Caco-2 (cell line): ENCODE measurements at regions not wholly inside any gene's neighbourhood (a gene's known extent, or its start where the extent isn't known, plus 50 kb on each side); places are given as distances from the start of the nearest gene placed in this dataset.

ENCODE experiments used
- BruUV-seq: library from RNA; stranded (reverse); fragments of 400-500 nt; replicated peaks from 2 replicates; lab custom pipeline; 2021; lab: Mats Ljungman, UMichigan
- CTCF ChIA-PET: fragments of 300-600 bp; sonication (Branson Sonifier 250); formaldehyde crosslinking; loops from one replicate; lab custom pipeline; 2022; ENCODE audit warnings: antibody characterized with exemption; lab: Charles Lee
- POLR2A ChIA-PET: fragments of 300-600 bp; sonication (Branson Sonifier 250); formaldehyde crosslinking; loops from one replicate; lab custom pipeline; 2022; ENCODE audit warnings: antibody characterized with exemption; lab: Charles Lee
- DNase-seq, 2 experiments: peaks; one replicate each; pipeline versions ENCODE4 v3.0.0 to v3.0.0-alpha.2; 2020 to 2022
- H3K27me3 ChIP-seq: replicated peaks from 2 replicates; pipeline ENCODE4 v1.6.0; 2011; ENCODE audit warnings: low read length; ENCODE audit not compliant: control insufficient read depth, insufficient read depth
- H3K36me3 ChIP-seq: 2 replicates; pipeline ENCODE4 v1.5.1; 2011; ENCODE audit warnings: low read length; ENCODE audit not compliant: control insufficient read depth, insufficient read depth
- H3K4me1 ChIP-seq: fragments of 250-450 bp; sonication (Bioruptor Pico); 2 replicates; pipeline ENCODE4 v1.5.1; 2020; ENCODE audit warnings: mild to moderate bottlenecking
- H3K4me3 ChIP-seq: 2 replicates; pipeline ENCODE4 v1.5.1; 2011; ENCODE audit warnings: low read depth, mild to moderate bottlenecking, control low read depth, low read length
- H3K9me3 ChIP-seq: fragments of 250-450 bp; sonication (Bioruptor Pico); 2 replicates; pipeline ENCODE4 v1.5.1; 2020; ENCODE audit warnings: mild to moderate bottlenecking, moderate library complexity
- H3K27ac Mint-ChIP-seq: one replicate; pipeline ENCODE4 v1.8.0; 2022; ENCODE audit warnings: mixed read lengths; ENCODE audit not compliant: unreplicated experiment
- H3K27me3 Mint-ChIP-seq: one replicate; pipeline ENCODE4 v1.8.0; 2022; ENCODE audit warnings: mixed read lengths; ENCODE audit not compliant: insufficient read depth, unreplicated experiment
- H3K36me3 Mint-ChIP-seq: one replicate; pipeline ENCODE4 v1.8.0; 2022; ENCODE audit warnings: mild to moderate bottlenecking, mixed read lengths; ENCODE audit not compliant: insufficient read depth, unreplicated experiment
- H3K4me1 Mint-ChIP-seq: one replicate; pipeline ENCODE4 v1.8.0; 2022; ENCODE audit warnings: low read depth, mixed read lengths; ENCODE audit not compliant: unreplicated experiment
- H3K4me3 Mint-ChIP-seq: one replicate; pipeline ENCODE4 v1.8.0; 2022; ENCODE audit warnings: mild to moderate bottlenecking, moderate library complexity, mixed read lengths; ENCODE audit not compliant: unreplicated experiment
- H3K9me3 Mint-ChIP-seq: one replicate; pipeline ENCODE4 v1.8.0; 2022; ENCODE audit warnings: mixed read lengths; ENCODE audit not compliant: unreplicated experiment
- intact Hi-C: fragments of 100-400 bp; cut with micrococcal nuclease; formaldehyde crosslinking; loops from one replicate; pipeline ENCODE4 v1.10.0; 2022; ENCODE audit not compliant: unreplicated experiment
- TF ChIP-seq, protein P1 (sequence below), 2 experiments: fragments of 200-600 bp in 1 of 2; IDR thresholded peaks; 1 replicate in 1 of 2; 2 replicates in 1 of 2; pipeline versions ENCODE4 v1.5.1 to v1.8.0; 2011 to 2022; ENCODE audit warnings: antibody characterized with exemption in 1 of 2, control low read depth in 1 of 2, inconsistent platforms in 1 of 2, low read depth in 1 of 2, low read length in 1 of 2, mild to moderate bottlenecking in 1 of 2, moderate library complexity in 1 of 2; ENCODE audit not compliant: insufficient read depth in 1 of 2, severe bottlenecking in 1 of 2, unreplicated experiment in 1 of 2

DNA sequence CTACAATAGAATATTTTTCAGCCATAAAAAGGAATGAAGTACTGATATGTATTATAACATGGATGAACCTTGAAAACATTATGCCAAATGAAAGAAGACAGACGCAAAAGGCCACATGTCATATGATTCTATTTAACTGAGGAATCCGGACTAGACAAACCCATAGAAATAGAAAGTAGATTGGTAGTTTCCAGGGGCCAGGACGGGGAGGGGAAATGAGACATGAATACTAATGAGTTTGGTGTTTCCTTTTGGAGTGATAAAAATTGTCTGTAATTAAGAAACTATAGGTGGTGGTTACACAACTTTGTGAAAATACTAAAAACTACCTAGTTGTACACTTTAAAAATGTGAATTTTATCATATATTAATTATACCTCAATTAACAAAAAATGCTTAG is 247.6 kb downstream of the BCAT1 start:
- intact Hi-C loops, result no loop called here
- CTCF ChIA-PET, result no interaction called here
- Mint-ChIP-seq H3K27ac (no peak overlapping the region), H3K4me3 (no peak overlapping the region), H3K4me1 (peaks cover 33% of the 10 kb centered on the region), H3K27me3 (no peaks in the 10 kb centered on the region), H3K9me3 (peaks cover 31% of the 10 kb centered on the region), H3K36me3 (peaks cover 6% of the 10 kb centered on the region)
- Histone ChIP-seq H3K4me1 (peaks cover 46% of the 10 kb centered on the region), H3K9me3 (no peaks in the 10 kb centered on the region), H3K36me3 (no peaks in the 10 kb centered on the region), H3K4me3 (no peak overlapping the region), H3K27me3 (no peaks in the 10 kb centered on the region)
- POLR2A ChIA-PET, result no interaction called here
- TF ChIP-seq, protein P1, sequence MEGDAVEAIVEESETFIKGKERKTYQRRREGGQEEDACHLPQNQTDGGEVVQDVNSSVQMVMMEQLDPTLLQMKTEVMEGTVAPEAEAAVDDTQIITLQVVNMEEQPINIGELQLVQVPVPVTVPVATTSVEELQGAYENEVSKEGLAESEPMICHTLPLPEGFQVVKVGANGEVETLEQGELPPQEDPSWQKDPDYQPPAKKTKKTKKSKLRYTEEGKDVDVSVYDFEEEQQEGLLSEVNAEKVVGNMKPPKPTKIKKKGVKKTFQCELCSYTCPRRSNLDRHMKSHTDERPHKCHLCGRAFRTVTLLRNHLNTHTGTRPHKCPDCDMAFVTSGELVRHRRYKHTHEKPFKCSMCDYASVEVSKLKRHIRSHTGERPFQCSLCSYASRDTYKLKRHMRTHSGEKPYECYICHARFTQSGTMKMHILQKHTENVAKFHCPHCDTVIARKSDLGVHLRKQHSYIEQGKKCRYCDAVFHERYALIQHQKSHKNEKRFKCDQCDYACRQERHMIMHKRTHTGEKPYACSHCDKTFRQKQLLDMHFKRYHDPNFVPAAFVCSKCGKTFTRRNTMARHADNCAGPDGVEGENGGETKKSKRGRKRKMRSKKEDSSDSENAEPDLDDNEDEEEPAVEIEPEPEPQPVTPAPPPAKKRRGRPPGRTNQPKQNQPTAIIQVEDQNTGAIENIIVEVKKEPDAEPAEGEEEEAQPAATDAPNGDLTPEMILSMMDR (IDR thresholded peaks at IDR 0.05; ENCODE audit: insufficient read depth in 1 of 2, low read depth in 1 of 2, low read length in 1 of 2, severe bottlenecking in 1 of 2, unreplicated experiment in 1 of 2), result no peak
- no peak for DNase-seq
- no TSS peak for BruUV-seq

DNA sequence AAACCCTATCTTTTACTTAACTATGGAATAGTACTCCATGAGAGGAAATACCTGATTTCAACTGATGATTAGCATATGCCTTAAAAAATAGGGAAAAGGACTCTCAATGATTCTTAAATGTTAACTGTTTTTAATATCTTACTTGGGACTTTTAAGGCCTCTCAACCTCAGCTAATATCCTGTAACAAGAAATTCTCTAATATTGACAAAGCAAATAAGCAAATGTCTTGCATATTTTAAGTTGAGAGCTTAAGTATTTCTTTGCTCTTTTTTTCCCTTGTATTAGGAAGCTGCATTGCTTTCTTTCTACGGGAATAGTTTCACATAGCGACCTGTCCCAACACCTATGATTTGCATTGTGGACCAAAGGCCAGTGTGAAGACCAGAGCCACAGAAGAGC is 249.9 kb downstream of the BCAT1 start:
- ChIA-PET POLR2A (no interaction called here), CTCF (no interaction called here)
- Histone ChIP-seq H3K9me3 (no peaks in the 10 kb centered on the region), H3K36me3 (no peaks in the 10 kb centered on the region), H3K4me3 (no peak overlapping the region), H3K27me3 (no peaks in the 10 kb centered on the region), H3K4me1 (peaks cover 31% of the 10 kb centered on the region)
- Mint-ChIP-seq H3K4me3 (no peak overlapping the region), H3K9me3 (peaks cover 29% of the 10 kb centered on the region), H3K36me3 (no peaks in the 10 kb centered on the region), H3K27ac (peak overlapping the region; percentile 24), H3K4me1 (peaks cover 22% of the 10 kb centered on the region), H3K27me3 (no peaks in the 10 kb centered on the region)
- no peak for DNase-seq
- TF ChIP-seq, protein P1 (IDR thresholded peaks at IDR 0.05; ENCODE audit: insufficient read depth in 1 of 2, low read depth in 1 of 2, low read length in 1 of 2, severe bottlenecking in 1 of 2, unreplicated experiment in 1 of 2), result no peak
- no TSS peak for BruUV-seq
- intact Hi-C loops, result loop anchor here (1.0 to 5.0 kb wide), 2 partner anchors 56 to 82 kb away; no protein-coding TSS in a partner anchor

GRCh38 chr12:24697769-24698168 is 251.1 kb downstream of the BCAT1 start:
- Mint-ChIP-seq H3K36me3 (no peaks in the 10 kb centered on the region), H3K4me3 (no peak overlapping the region), H3K4me1 (peaks cover 22% of the 10 kb centered on the region), H3K27me3 (no peaks in the 10 kb centered on the region), H3K27ac (no peak overlapping the region), H3K9me3 (peaks cover 20% of the 10 kb centered on the region)
- CTCF ChIA-PET, result no interaction called here
- no peaks in the 10 kb centered on the region for H3K36me3 ChIP-seq
- H3K4me3 ChIP-seq, result no peak overlapping the region
- intact Hi-C loops, result loop anchor here (5.0 kb wide), 1 partner anchor 80 kb away; no protein-coding TSS in a partner anchor
- no TSS peak for BruUV-seq
- H3K27me3 ChIP-seq, result no peaks in the 10 kb centered on the region
- no peaks in the 10 kb centered on the region for H3K9me3 ChIP-seq
- TF ChIP-seq, protein P1 (IDR thresholded peaks at IDR 0.05; ENCODE audit: insufficient read depth in 1 of 2, low read depth in 1 of 2, low read length in 1 of 2, severe bottlenecking in 1 of 2, unreplicated experiment in 1 of 2), result no peak
- DNase-seq, result no peak
- POLR2A ChIA-PET, result interaction anchor here (0.6 kb wide), 1 partner anchor 165 kb away, joined by 3 read pairs; no protein-coding TSS in a partner anchor
- H3K4me1 ChIP-seq, result peaks cover 31% of the 10 kb centered on the region
